Neural cell (in vitro differentiated cells): ENCODE measurements at regions not wholly inside any gene's neighbourhood (a gene's known extent, or its start where the extent isn't known, plus 50 kb on each side); places are given as distances from the start of the nearest gene placed in this dataset.
"Not testable (repeated sequence)": the region's sequence is repeated elsewhere in the genome, so short reads cannot be mapped to it uniquely, and the experiment has no call there.

Experiments used
- H2AFZ ChIP-seq: fragments of 200-600, 300-800 bp; sonication (generic), shearing (Covaris generic); 2 replicates; pipeline ENCODE4 v1.6.0; 2014; ENCODE audit warnings: low read depth, mild to moderate bottlenecking, antibody characterized with exemption, low read length, moderate library complexity
- H3F3A ChIP-seq: fragments of 200-600 bp; shearing (Covaris generic); 2 replicates; pipeline ENCODE4 v1.6.1; 2016; ENCODE audit warnings: mild to moderate bottlenecking, moderate library complexity, mixed read lengths, antibody characterized with exemption, low read length; ENCODE audit not compliant: insufficient read depth, poor library complexity, severe bottlenecking
- H3K27ac ChIP-seq: fragments of 200-600, 300-800 bp; sonication (generic), shearing (Covaris generic); 2 replicates; pipeline ENCODE4 v1.5.1; 2014; ENCODE audit warnings: mild to moderate bottlenecking, low read length, moderate library complexity
- H3K27me3 ChIP-seq: fragments of 300-800, 200-600 bp; sonication (generic), shearing (Covaris generic); 2 replicates; pipeline ENCODE4 v1.6.0; 2014; ENCODE audit warnings: mild to moderate bottlenecking, low read depth, low read length, moderate library complexity; ENCODE audit not compliant: insufficient read depth
- H3K36me3 ChIP-seq: fragments of 300-800, 200-600 bp; sonication (generic), shearing (Covaris generic); 2 replicates; pipeline ENCODE4 v1.5.1; 2014; ENCODE audit warnings: mild to moderate bottlenecking, antibody characterized with exemption, low read length, moderate library complexity; ENCODE audit not compliant: insufficient read depth
- H3K4me2 ChIP-seq: fragments of 300-800, 200-600 bp; sonication (generic), shearing (Covaris generic); 2 replicates; pipeline ENCODE4 v1.6.0; 2014; ENCODE audit warnings: mild to moderate bottlenecking, low read length
- H3K4me3 ChIP-seq: fragments of 300-800, 200-600 bp; sonication (generic), shearing (Covaris generic); 2 replicates; pipeline ENCODE4 v1.5.1; 2014; ENCODE audit warnings: mild to moderate bottlenecking, low read length, moderate library complexity
- H3K79me2 ChIP-seq: fragments of 200-600 bp; shearing (Covaris generic); replicated peaks from 2 replicates; pipeline ENCODE4 v1.6.0; 2014; ENCODE audit warnings: mild to moderate bottlenecking, low read length, moderate library complexity; ENCODE audit not compliant: insufficient read depth
- H3K9ac ChIP-seq: fragments of 300-800, 200-600 bp; sonication (generic), shearing (Covaris generic); 2 replicates; pipeline ENCODE4 v1.6.1; 2016; ENCODE audit warnings: mild to moderate bottlenecking, low read length, mixed read lengths
- H3K9me2 ChIP-seq: fragments of 200-600 bp; shearing (Covaris generic); 2 replicates; pipeline ENCODE4 v1.6.1; 2016; ENCODE audit warnings: mild to moderate bottlenecking, low read length, mixed read lengths; ENCODE audit not compliant: insufficient read depth
- H3K9me3 ChIP-seq: fragments of 200-600, 300-800 bp; sonication (generic), shearing (Covaris generic); 2 replicates; pipeline ENCODE4 v1.6.1; 2016; ENCODE audit warnings: mild to moderate bottlenecking, mixed run types, low read length, moderate library complexity, mixed read lengths
- H4K20me1 ChIP-seq: fragments of 200-600 bp; shearing (Covaris generic); 2 replicates; pipeline ENCODE4 v1.6.1; 2016; ENCODE audit warnings: mild to moderate bottlenecking, mixed run types; ENCODE audit not compliant: insufficient read depth
- CTCF ChIP-seq: fragments of 450-650 bp; IDR thresholded peaks from 2 replicates; pipeline ENCODE4 v1.5.1; 2014; ENCODE audit warnings: antibody characterized with exemption, mild to moderate bottlenecking, moderate library complexity; ENCODE audit not compliant: poor library complexity, severe bottlenecking
- EP300 ChIP-seq: fragments of 450-650 bp; conservative IDR thresholded peaks from 2 replicates; pipeline ENCODE4 v1.6.1; 2014; ENCODE audit warnings: antibody characterized with exemption, mild to moderate bottlenecking, moderate library complexity; ENCODE audit not compliant: poor library complexity, severe bottlenecking
- EZH2 ChIP-seq: fragments of 200-600, 300-800 bp; shearing (Covaris generic), sonication (generic); IDR thresholded peaks from 2 replicates; pipeline ENCODE4 v1.6.1; 2014; ENCODE audit warnings: antibody characterized with exemption, low read length, borderline replicate concordance, mild to moderate bottlenecking; ENCODE audit not compliant: insufficient read depth, poor library complexity, severe bottlenecking
- MXI1 ChIP-seq: fragments of 450-650 bp; conservative IDR thresholded peaks from 2 replicates; pipeline ENCODE4 v1.6.1; 2014; ENCODE audit warnings: antibody characterized with exemption, mild to moderate bottlenecking; ENCODE audit not compliant: poor library complexity, severe bottlenecking
- POLR2AphosphoS5 ChIP-seq: IDR thresholded peaks from 2 replicates; pipeline ENCODE4 v1.6.1; 2012
- RAD21 ChIP-seq: fragments of 450-650 bp; conservative IDR thresholded peaks from 2 replicates; pipeline ENCODE4 v1.6.1; 2014; ENCODE audit warnings: antibody characterized with exemption, mild to moderate bottlenecking, moderate library complexity
- REST ChIP-seq: IDR thresholded peaks from 2 replicates; pipeline ENCODE4 v1.6.1; 2012; ENCODE audit warnings: borderline replicate concordance
- SMC3 ChIP-seq: fragments of 450-650 bp; conservative IDR thresholded peaks from 2 replicates; pipeline ENCODE4 v1.6.1; 2014; ENCODE audit warnings: antibody characterized with exemption, mild to moderate bottlenecking, moderate library complexity; ENCODE audit not compliant: poor library complexity
- TAF1 ChIP-seq: IDR thresholded peaks from 2 replicates; pipeline ENCODE4 v1.6.1; 2012; ENCODE audit warnings: low read depth

- H3K27me3 ChIP-seq, H4K20me1 ChIP-seq, H3K36me3 ChIP-seq, H2AFZ ChIP-seq, H3K9me2 ChIP-seq, H3F3A ChIP-seq, H3K9me3 ChIP-seq: not testable (repeated sequence)
- peak overlapping the region; percentile 80 for H3K9ac ChIP-seq
- peak overlapping the region; percentile 86 for H3K4me3 ChIP-seq
- H3K79me2 ChIP-seq = peaks cover 21% of the 10 kb centered on the region
- H3K27ac ChIP-seq = peak overlapping the region; percentile 34
- H3K4me2 ChIP-seq = peak overlapping the region; percentile 80
These were observed 125.8 kb upstream of the ZNF746 start for GRCh38 chr7:149623262-149623997.

- Histone ChIP-seq H3K4me3 (peak overlapping the region; percentile 86), H2AFZ (no peak overlapping the region), H3K9me3 (no peaks in the 10 kb centered on the region), H3K27ac (no peak overlapping the region), H4K20me1 (no peaks in the 10 kb centered on the region), H3K4me2 (no peak overlapping the region), H3K79me2 (peaks cover 21% of the 10 kb centered on the region), H3F3A (no peaks in the 10 kb centered on the region), H3K9me2 (no peaks in the 10 kb centered on the region), H3K9ac (peak overlapping the region; percentile 20), H3K27me3 (no peaks in the 10 kb centered on the region), H3K36me3 (no peaks in the 10 kb centered on the region)
- no peak for TF ChIP-seq REST
- TF ChIP-seq SMC3 = no peak
- no peak for TF ChIP-seq TAF1
- TF ChIP-seq CTCF = no peak
These were observed 125.0 kb upstream of the ZNF746 start for GRCh38 chr7:149622444-149623210.

- H3K36me3 ChIP-seq = no peaks in the 10 kb centered on the region
- no peaks in the 10 kb centered on the region for H3K9me2 ChIP-seq
- H2AFZ ChIP-seq = no peak overlapping the region
- no peaks in the 10 kb centered on the region for H3F3A ChIP-seq
- no peak overlapping the region for H3K27ac ChIP-seq
- no peak overlapping the region for H3K4me3 ChIP-seq
- peaks cover 21% of the 10 kb centered on the region for H3K79me2 ChIP-seq
- H4K20me1 ChIP-seq = no peaks in the 10 kb centered on the region
- no peaks in the 10 kb centered on the region for H3K9me3 ChIP-seq
- H3K4me2 ChIP-seq = no peak overlapping the region
- TF ChIP-seq MXI1 (no peak), CTCF (no peak), SMC3 (no peak), EP300 (no peak), RAD21 (no peak), POLR2AphosphoS5 (no peak), EZH2 (no peak), TAF1 (no peak), REST (no peak)
- no peaks in the 10 kb centered on the region for H3K27me3 ChIP-seq
- no peak overlapping the region for H3K9ac ChIP-seq
These were observed 124.2 kb upstream of the ZNF746 start for GRCh38 chr7:149621776-149622175.
